PC-3 (cell line): ENCODE measurements at regions not wholly inside any gene's neighbourhood (a gene's known extent, or its start where the extent isn't known, plus 50 kb on each side); places are given as distances from the start of the nearest gene placed in this dataset.

Source experiments
- CTCF ChIP-seq: fragments of 300-600 bp; sonication (generic); conservative IDR thresholded peaks from 2 replicates; pipeline ENCODE4 v1.5.1; 2017; ENCODE audit warnings: antibody characterized with exemption, low read depth, mild to moderate bottlenecking, low read length
- EZH2 ChIP-seq: fragments of 300-600 bp; sonication (generic); IDR thresholded peaks from one replicate; pipeline ENCODE4 v1.6.1; 2017; ENCODE audit warnings: antibody characterized with exemption, mild to moderate bottlenecking, low read length; ENCODE audit not compliant: unreplicated experiment

GRCh38 chr3:33958661-33959060, 160.2 kb downstream of the PDCD6IP start:
- TF ChIP-seq CTCF (no peak), EZH2 (no peak)
